Gastrocnemius medialis (tissue), 4 donors: ENCODE measurements at regions not wholly inside any gene's neighbourhood (a gene's known extent, or its start where the extent isn't known, plus 50 kb on each side); places are given as distances from the start of the nearest gene placed in this dataset.
"Not testable (repeated sequence)": the region's sequence is repeated elsewhere in the genome, so short reads cannot be mapped to it uniquely, and the experiment has no call there.

Source experiments
- ATAC-seq, 2 donors: fragments of 150-250 bp; one replicate each; pipeline ENCODE4 v1.9.1; 2016
- DNase-seq, 2 donors: peaks; one replicate each; pipeline ENCODE4 v3.0.0-alpha.2; 2019
- H3K27ac ChIP-seq, 4 donors: fragments of 200-600 bp; sonication (generic); 1 replicate in 1 of 4; 2 replicates in 3 of 4; pipeline ENCODE4 v1.5.1; 2016 to 2018; ENCODE audit warnings: mild to moderate bottlenecking in 2 of 4, moderate library complexity in 1 of 4
- H3K27me3 ChIP-seq, 3 donors: fragments of 200-600 bp; sonication (generic) in 2 of 3; 1 replicate in 1 of 3; 2 replicates in 2 of 3; pipeline versions ENCODE4 v1.5.1 to v1.6.0; 2016 to 2019; ENCODE audit warnings: mild to moderate bottlenecking in 1 of 3, moderate library complexity in 1 of 3
- H3K36me3 ChIP-seq, 2 donors: fragments of 200-600 bp; sonication (generic) in 1 of 2; one replicate each; pipeline ENCODE4 v1.5.1; 2017 to 2018
- H3K4me1 ChIP-seq, 2 donors: fragments of 200-600 bp; sonication (generic) in 1 of 2; one replicate each; pipeline ENCODE4 v1.5.1; 2016 to 2017; ENCODE audit warnings: mild to moderate bottlenecking in 2 of 2
- H3K4me3 ChIP-seq, 4 donors: fragments of 200-600 bp; sonication (generic) in 3 of 4; 1 replicate in 1 of 4; 2 replicates in 3 of 4; pipeline ENCODE4 v1.5.1; 2016 to 2019; ENCODE audit warnings: mild to moderate bottlenecking in 2 of 4
- H3K9me3 ChIP-seq, 3 donors: fragments of 200-600 bp; sonication (generic) in 2 of 3; 1 replicate in 1 of 3; 2 replicates in 2 of 3; pipeline ENCODE4 v1.5.1; 2016 to 2019
- CTCF ChIP-seq, 5 experiments: fragments of 450-650 bp in 3 of 5; fragments of 200-600 bp in 2 of 5; sonication (generic) in 2 of 5; IDR thresholded peaks in 4 of 5; conservative IDR thresholded peaks in 1 of 5; 1 replicate in 4 of 5; 2 replicates in 1 of 5; pipeline ENCODE4 v1.5.1; 2016 to 2019; ENCODE audit warnings: antibody characterized with exemption in 5 of 5, mild to moderate bottlenecking in 3 of 5, moderate library complexity in 3 of 5
- POLR2A ChIP-seq, 2 donors: fragments of 450-650 bp; IDR thresholded peaks; one replicate each; pipeline ENCODE4 v1.6.1; 2017; ENCODE audit warnings: antibody characterized with exemption in 2 of 2, mild to moderate bottlenecking in 2 of 2, moderate library complexity in 2 of 2
- in situ Hi-C, 4 donors: fragments of 200-750 bp; cut with MboI; loops; one replicate each; pipeline versions ENCODE4 v1.15.0 to v1.8.0; 2017; ENCODE audit warnings: low sequenced_read_pairs in 4 of 4
- intact Hi-C: fragments of 100-400 bp; cut with DNase I; formaldehyde crosslinking; loops from one replicate; pipeline ENCODE4 v1.15.1; 2023; ENCODE audit warnings: low total_unique reads

GRCh38 chr22:35158336-35158735 lies 92.4 kb downstream of the ISX start:
- no peaks in the 10 kb centered on the region for H3K9me3 ChIP-seq
- TF ChIP-seq CTCF (IDR thresholded peaks at IDR 0.05 in 4 of 5, conservative IDR thresholded peaks at IDR 0.05 in 1 of 5) (no peak), POLR2A (IDR thresholded peaks at IDR 0.05) (no peak)
- peaks cover 0 to 12% (median 5%) of the 10 kb centered on the region in 3 donors for H3K27me3 ChIP-seq
- no peak overlapping the region for H3K4me3 ChIP-seq
- no peak overlapping the region for H3K27ac ChIP-seq
- DNase-seq (no peak), ATAC-seq (no peak)
- H3K36me3 ChIP-seq = no peaks in the 10 kb centered on the region
- intact Hi-C loops (no loop called here), in situ Hi-C loops (no loop called here)
- no peaks in the 10 kb centered on the region for H3K4me1 ChIP-seq

- H3K27ac ChIP-seq = no peak overlapping the region
- intact Hi-C loops (no loop called here), in situ Hi-C loops (no loop called here)
- no peak overlapping the region for H3K4me3 ChIP-seq
- ATAC-seq (no peak), DNase-seq (no peak)
- H3K27me3 ChIP-seq = peaks cover 0 to 12% (median 5%) of the 10 kb centered on the region in 3 donors
- H3K36me3 ChIP-seq = no peaks in the 10 kb centered on the region
- TF ChIP-seq POLR2A (IDR thresholded peaks at IDR 0.05) = no peak
- no peak for TF ChIP-seq CTCF (IDR thresholded peaks at IDR 0.05 in 4 of 5, conservative IDR thresholded peaks at IDR 0.05 in 1 of 5)
- no peaks in the 10 kb centered on the region for H3K9me3 ChIP-seq
- no peaks in the 10 kb centered on the region for H3K4me1 ChIP-seq
These were observed 93.4 kb downstream of the ISX start for GRCh38 chr22:35159343-35159742.

- no peaks in the 10 kb centered on the region for H3K9me3 ChIP-seq
- in situ Hi-C loops (no loop called here), intact Hi-C loops (no loop called here)
These were observed 94.3 kb downstream of the ISX start for GRCh38 chr22:35160268-35160667.

GRCh38 chr22:35165896-35166295 lies 91.4 kb upstream of the HMGXB4 start:
- intact Hi-C loops, in situ Hi-C loops, H3K36me3 ChIP-seq, H3K4me1 ChIP-seq, H3K4me3 ChIP-seq, H3K27ac ChIP-seq, ATAC-seq, H3K9me3 ChIP-seq, H3K27me3 ChIP-seq, DNase-seq: not testable (repeated sequence)

More at GRCh38 chr22:35160268-35160667, 94.3 kb downstream of the ISX start:
- TF ChIP-seq CTCF (IDR thresholded peaks at IDR 0.05 in 4 of 5, conservative IDR thresholded peaks at IDR 0.05 in 1 of 5) (no peak), POLR2A (IDR thresholded peaks at IDR 0.05) (no peak)
- no peaks in the 10 kb centered on the region for H3K36me3 ChIP-seq
- no peak overlapping the region for H3K4me3 ChIP-seq
- DNase-seq = no peak
- no peak for ATAC-seq
- H3K27me3 ChIP-seq = peaks cover 0 to 12% (median 5%) of the 10 kb centered on the region in 3 donors
- H3K4me1 ChIP-seq = no peaks in the 10 kb centered on the region
- no peak overlapping the region for H3K27ac ChIP-seq

GRCh38 chr22:35170716-35171697 lies 86.3 kb upstream of the HMGXB4 start:
- H3K9me3 ChIP-seq = no peaks in the 10 kb centered on the region
- in situ Hi-C loops = no loop called here

More at GRCh38 chr22:35170716-35171697, 86.3 kb upstream of the HMGXB4 start:
- Histone ChIP-seq H3K27ac (no peak overlapping the region), H3K4me3 (no peak overlapping the region), H3K4me1 (no peaks in the 10 kb centered on the region), H3K27me3 (peaks cover 0 to 3% (median 0%) of the 10 kb centered on the region in 3 donors), H3K36me3 (no peaks in the 10 kb centered on the region)
- no peak for TF ChIP-seq POLR2A (IDR thresholded peaks at IDR 0.05)
- TF ChIP-seq CTCF (IDR thresholded peaks at IDR 0.05 in 4 of 5, conservative IDR thresholded peaks at IDR 0.05 in 1 of 5) = no peak
- no peak for ATAC-seq
- intact Hi-C loops = no loop called here
- no peak for DNase-seq
